ENCODE measurements at regions not wholly inside any gene's neighbourhood (a gene's known extent, or its start where the extent isn't known, plus 50 kb on each side); places are given as distances from the start of the nearest gene placed in this dataset.
"Not testable (repeated sequence)": the region's sequence is repeated elsewhere in the genome, so short reads cannot be mapped to it uniquely, and the experiment has no call there.

DNA sequence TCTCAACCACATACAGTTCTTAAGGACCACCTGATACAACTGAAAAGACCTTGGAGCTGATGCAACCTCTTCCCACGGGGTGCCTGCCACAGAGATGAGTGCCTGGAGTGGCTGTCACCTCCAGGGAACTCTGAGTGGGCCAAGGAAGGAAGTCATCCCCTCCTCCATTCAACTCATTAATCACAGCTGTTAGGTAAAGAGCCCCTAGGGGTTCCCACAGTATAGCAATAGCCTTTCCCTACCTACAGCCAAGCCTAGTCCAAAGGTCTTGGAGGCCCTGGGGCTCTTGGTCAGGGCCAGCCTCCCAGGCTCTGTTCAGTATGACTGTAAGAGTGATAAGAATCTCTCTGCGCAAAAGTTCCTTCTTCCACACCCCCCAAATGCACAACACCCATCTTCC, 70.4 kb upstream of the NFE2L3 start:
- H3K4me3 Mint-ChIP-seq (ENCODE audit: unreplicated experiment), result no peak overlapping the region
- H3K36me3 Mint-ChIP-seq (ENCODE audit: unreplicated experiment), result no peaks in the 10 kb centered on the region
- DNase-seq (ENCODE audit: extremely low spot score, unreplicated experiment), result no peak
- no peaks in the 10 kb centered on the region for H3K9me3 Mint-ChIP-seq (ENCODE audit: unreplicated experiment)
- peaks cover 63% of the 10 kb centered on the region for H3K27me3 Mint-ChIP-seq (ENCODE audit: unreplicated experiment)
- TF ChIP-seq, protein P1, sequence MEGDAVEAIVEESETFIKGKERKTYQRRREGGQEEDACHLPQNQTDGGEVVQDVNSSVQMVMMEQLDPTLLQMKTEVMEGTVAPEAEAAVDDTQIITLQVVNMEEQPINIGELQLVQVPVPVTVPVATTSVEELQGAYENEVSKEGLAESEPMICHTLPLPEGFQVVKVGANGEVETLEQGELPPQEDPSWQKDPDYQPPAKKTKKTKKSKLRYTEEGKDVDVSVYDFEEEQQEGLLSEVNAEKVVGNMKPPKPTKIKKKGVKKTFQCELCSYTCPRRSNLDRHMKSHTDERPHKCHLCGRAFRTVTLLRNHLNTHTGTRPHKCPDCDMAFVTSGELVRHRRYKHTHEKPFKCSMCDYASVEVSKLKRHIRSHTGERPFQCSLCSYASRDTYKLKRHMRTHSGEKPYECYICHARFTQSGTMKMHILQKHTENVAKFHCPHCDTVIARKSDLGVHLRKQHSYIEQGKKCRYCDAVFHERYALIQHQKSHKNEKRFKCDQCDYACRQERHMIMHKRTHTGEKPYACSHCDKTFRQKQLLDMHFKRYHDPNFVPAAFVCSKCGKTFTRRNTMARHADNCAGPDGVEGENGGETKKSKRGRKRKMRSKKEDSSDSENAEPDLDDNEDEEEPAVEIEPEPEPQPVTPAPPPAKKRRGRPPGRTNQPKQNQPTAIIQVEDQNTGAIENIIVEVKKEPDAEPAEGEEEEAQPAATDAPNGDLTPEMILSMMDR (IDR thresholded peaks at IDR 0.05), result no peak
- H3K4me1 Mint-ChIP-seq (ENCODE audit: unreplicated experiment), result peaks cover 4% of the 10 kb centered on the region
- no peak overlapping the region for H3K27ac Mint-ChIP-seq (ENCODE audit: unreplicated experiment)

DNA sequence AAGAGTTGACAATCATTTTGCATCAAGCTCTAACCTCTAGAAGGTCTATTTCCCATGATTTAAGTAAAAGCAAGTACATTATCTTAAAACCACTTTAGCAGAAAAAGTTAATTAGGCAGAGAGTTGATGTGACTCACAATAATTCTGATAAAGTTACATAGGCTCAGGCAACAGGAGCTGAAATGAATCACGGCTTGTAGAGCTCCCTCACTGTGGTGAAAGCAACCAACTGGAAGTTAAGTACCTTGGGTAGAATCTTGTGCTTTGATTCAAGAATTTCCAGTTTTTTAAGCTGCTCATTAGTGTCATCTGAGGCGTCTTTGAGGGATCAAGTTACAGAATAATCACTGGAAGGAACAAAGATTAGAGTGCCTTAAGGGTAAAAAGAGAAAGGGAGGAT, 68.9 kb upstream of the NFE2L3 start:
- Mint-ChIP-seq H3K36me3 (ENCODE audit: unreplicated experiment) (no peaks in the 10 kb centered on the region), H3K4me1 (ENCODE audit: unreplicated experiment) (peaks cover 4% of the 10 kb centered on the region), H3K27ac (ENCODE audit: unreplicated experiment) (no peak overlapping the region), H3K4me3 (ENCODE audit: unreplicated experiment) (no peak overlapping the region), H3K9me3 (ENCODE audit: unreplicated experiment) (no peaks in the 10 kb centered on the region), H3K27me3 (ENCODE audit: unreplicated experiment) (peaks cover 52% of the 10 kb centered on the region)
- TF ChIP-seq, protein P1 (IDR thresholded peaks at IDR 0.05), result no peak
- no peak for DNase-seq (ENCODE audit: extremely low spot score, unreplicated experiment)

DNA sequence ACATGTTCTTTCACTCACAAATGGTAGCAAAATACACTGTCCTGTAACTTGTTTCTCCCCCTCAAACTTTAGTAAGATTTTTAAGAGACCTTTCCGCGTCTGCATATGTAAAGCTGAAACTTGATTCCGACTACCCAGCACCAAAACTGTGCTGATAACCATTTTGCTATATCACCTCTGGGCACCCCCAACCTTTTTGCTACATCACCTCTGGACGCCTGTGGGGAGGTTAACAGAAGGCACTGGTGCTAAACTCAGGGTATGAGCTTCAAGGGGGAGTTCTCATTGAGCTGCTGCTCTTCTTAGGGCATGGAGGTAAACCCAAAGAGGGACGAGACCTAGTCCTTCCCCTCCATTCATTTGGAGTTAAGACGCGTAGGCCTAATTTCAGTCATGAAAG, 67.6 kb upstream of the NFE2L3 start:
- H3K36me3 Mint-ChIP-seq (ENCODE audit: unreplicated experiment), result no peaks in the 10 kb centered on the region
- no peaks in the 10 kb centered on the region for H3K4me1 Mint-ChIP-seq (ENCODE audit: unreplicated experiment)
- TF ChIP-seq, protein P1 (IDR thresholded peaks at IDR 0.05), result no peak
- H3K27ac Mint-ChIP-seq (ENCODE audit: unreplicated experiment), result no peak overlapping the region
- no peak overlapping the region for H3K4me3 Mint-ChIP-seq (ENCODE audit: unreplicated experiment)
- H3K27me3 Mint-ChIP-seq (ENCODE audit: unreplicated experiment), result peaks cover 40% of the 10 kb centered on the region
- DNase-seq (ENCODE audit: extremely low spot score, unreplicated experiment), result no peak
- H3K9me3 Mint-ChIP-seq (ENCODE audit: unreplicated experiment), result no peaks in the 10 kb centered on the region

DNA sequence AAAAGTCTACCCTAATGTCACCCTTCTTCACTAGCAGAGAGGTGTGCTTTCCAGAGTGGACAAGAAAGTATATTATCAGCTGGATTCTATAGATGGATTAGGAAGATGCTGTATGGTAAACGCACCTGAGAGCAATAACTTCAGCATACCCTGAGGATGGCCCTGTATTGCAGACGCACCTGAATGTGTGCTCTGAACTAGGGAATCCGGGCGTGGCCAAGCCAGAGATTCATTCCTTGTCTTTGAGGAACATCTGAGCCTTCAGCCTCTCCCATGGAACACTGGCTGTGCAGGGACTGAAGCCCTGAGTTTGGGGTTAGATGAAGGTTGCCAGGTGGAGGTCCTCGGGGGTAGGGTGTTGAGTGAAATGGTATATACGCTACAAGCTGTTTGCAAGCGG, 66.2 kb upstream of the NFE2L3 start:
- TF ChIP-seq, protein P1 (IDR thresholded peaks at IDR 0.05), result no peak
- Mint-ChIP-seq H3K36me3 (ENCODE audit: unreplicated experiment) (no peaks in the 10 kb centered on the region), H3K9me3 (ENCODE audit: unreplicated experiment) (no peaks in the 10 kb centered on the region), H3K4me1 (ENCODE audit: unreplicated experiment) (peaks cover 4% of the 10 kb centered on the region), H3K27ac (ENCODE audit: unreplicated experiment) (no peak overlapping the region), H3K27me3 (ENCODE audit: unreplicated experiment) (peaks cover 28% of the 10 kb centered on the region), H3K4me3 (ENCODE audit: unreplicated experiment) (no peak overlapping the region)
- DNase-seq (ENCODE audit: extremely low spot score, unreplicated experiment), result no peak

DNA sequence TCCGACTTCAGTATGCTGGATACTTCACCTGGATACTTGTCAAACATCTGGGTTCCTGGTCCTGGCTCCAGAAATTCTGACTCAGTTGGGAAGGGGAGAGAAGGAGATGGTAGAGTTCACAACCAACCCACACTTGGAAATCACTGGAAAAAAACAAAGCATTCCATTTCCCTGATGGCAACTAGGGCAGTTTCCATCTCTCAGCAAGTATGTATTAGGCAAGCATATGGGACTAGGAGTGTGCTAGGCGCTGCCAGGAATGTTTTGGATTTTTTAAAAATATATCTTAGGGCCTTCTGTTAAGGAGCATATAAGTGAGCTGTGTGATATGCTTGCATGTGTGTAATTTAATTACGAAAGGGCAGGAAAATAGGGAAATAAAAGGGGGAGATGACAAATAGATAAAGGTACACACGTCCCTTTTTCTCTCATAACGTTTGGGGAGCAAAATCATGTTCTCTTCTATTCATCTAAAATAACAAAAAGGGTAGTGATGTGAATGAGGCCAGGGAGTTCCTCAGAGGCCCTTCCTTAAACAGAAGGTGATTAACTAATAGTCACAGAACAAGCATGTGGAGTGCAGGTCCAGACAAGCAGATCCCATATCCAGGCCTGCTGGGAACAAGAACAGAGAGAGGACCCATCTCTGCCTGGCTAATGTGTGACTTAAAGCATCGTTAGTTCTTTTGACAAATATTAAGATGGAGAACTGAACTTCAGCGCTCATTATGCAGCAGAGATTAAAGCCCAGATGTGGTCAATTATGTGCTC, 64.5 kb upstream of the NFE2L3 start:
- no peaks in the 10 kb centered on the region for H3K9me3 Mint-ChIP-seq (ENCODE audit: unreplicated experiment)
- peaks cover 18% of the 10 kb centered on the region for H3K27me3 Mint-ChIP-seq (ENCODE audit: unreplicated experiment)
- no peak for DNase-seq (ENCODE audit: extremely low spot score, unreplicated experiment)
- H3K36me3 Mint-ChIP-seq (ENCODE audit: unreplicated experiment), result no peaks in the 10 kb centered on the region
- TF ChIP-seq, protein P1 (IDR thresholded peaks at IDR 0.05), result no peak
- H3K4me3 Mint-ChIP-seq (ENCODE audit: unreplicated experiment), result no peak overlapping the region
- H3K4me1 Mint-ChIP-seq (ENCODE audit: unreplicated experiment), result peaks cover 13% of the 10 kb centered on the region
- no peak overlapping the region for H3K27ac Mint-ChIP-seq (ENCODE audit: unreplicated experiment)

DNA sequence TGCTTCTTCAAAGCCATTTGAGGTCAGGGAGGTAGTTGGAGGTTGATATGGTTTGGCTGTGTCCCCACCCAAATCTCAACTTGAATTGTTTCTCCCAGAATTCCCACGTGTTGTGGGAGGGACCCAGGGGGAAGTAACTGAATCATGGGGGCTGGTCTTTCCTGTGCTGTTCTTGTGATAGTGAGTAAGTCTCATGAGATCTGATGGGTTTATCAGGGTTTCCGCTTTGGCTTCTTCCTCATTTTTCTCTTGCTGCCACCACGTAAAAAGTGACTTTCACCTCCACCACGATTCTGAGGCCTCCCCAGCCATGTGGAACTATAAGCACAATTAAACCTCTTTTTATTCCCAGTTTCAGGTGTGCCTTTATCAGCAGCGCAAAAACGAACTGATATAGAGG, 62.5 kb upstream of the NFE2L3 start:
- peaks cover 10% of the 10 kb centered on the region for H3K27me3 Mint-ChIP-seq (ENCODE audit: unreplicated experiment)
- DNase-seq (ENCODE audit: extremely low spot score, unreplicated experiment); H3K9me3 Mint-ChIP-seq (ENCODE audit: unreplicated experiment); H3K4me3 Mint-ChIP-seq (ENCODE audit: unreplicated experiment); H3K27ac Mint-ChIP-seq (ENCODE audit: unreplicated experiment); H3K36me3 Mint-ChIP-seq (ENCODE audit: unreplicated experiment): not testable (repeated sequence)
- peaks cover 13% of the 10 kb centered on the region for H3K4me1 Mint-ChIP-seq (ENCODE audit: unreplicated experiment)
